Aorta (tissue), 5 donors: ENCODE measurements at regions not wholly inside any gene's neighbourhood (a gene's known extent, or its start where the extent isn't known, plus 50 kb on each side); places are given as distances from the start of the nearest gene placed in this dataset.

Experiments used
- ATAC-seq: fragments of 200-7000 bp; cut with Tn5 transposase; one replicate; pipeline ENCODE4 v1.9.1; 2022; ENCODE audit warnings: moderate library complexity; ENCODE audit not compliant: low FRiP score
- DNase-seq, 2 donors: peaks; one replicate each; pipeline ENCODE4 v3.0.0-alpha.2; 2020
- H3K27ac ChIP-seq, 2 donors: one replicate each; pipeline ENCODE4 v1.5.1; 2013; ENCODE audit warnings: low read length in 2 of 2, mild to moderate bottlenecking in 2 of 2, moderate library complexity in 2 of 2, control low read depth in 1 of 2, inconsistent platforms in 1 of 2, low read depth in 1 of 2
- H3K27me3 ChIP-seq, 2 donors: one replicate each; pipeline ENCODE4 v1.6.1; 2013; ENCODE audit warnings: control low read depth in 1 of 2, low read length in 1 of 2, mild to moderate bottlenecking in 1 of 2, moderate library complexity in 1 of 2; ENCODE audit not compliant: insufficient read depth in 2 of 2, control insufficient read depth in 1 of 2
- H3K36me3 ChIP-seq, 2 donors: one replicate each; pipeline ENCODE4 v1.6.1; 2013; ENCODE audit warnings: control low read depth in 1 of 2, low read length in 1 of 2, mild to moderate bottlenecking in 1 of 2; ENCODE audit not compliant: insufficient read depth in 2 of 2, control insufficient read depth in 1 of 2
- H3K4me1 ChIP-seq, 2 donors: one replicate each; pipeline ENCODE4 v1.6.1; 2013; ENCODE audit warnings: low read length in 2 of 2, control low read depth in 1 of 2, mild to moderate bottlenecking in 1 of 2, moderate library complexity in 1 of 2; ENCODE audit not compliant: insufficient read depth in 2 of 2, control insufficient read depth in 1 of 2
- H3K4me3 ChIP-seq, 2 donors: one replicate each; pipeline ENCODE4 v1.5.1; 2013; ENCODE audit warnings: low read length in 2 of 2, control low read depth in 1 of 2, mild to moderate bottlenecking in 1 of 2
- H3K9me3 ChIP-seq: one replicate; pipeline ENCODE4 v1.6.1; 2013; ENCODE audit warnings: mild to moderate bottlenecking, low read length; ENCODE audit not compliant: control insufficient read depth
- WGBS, 2 donors: extraction: QIAGEN DNeasy Blood & Tissue Kit; methylation state at CpG; one replicate each; pipeline ENCODE4 v1.1.7; 2013; 5-methylcytosine and 5-hydroxymethylcytosine counted together
- intact Hi-C, 2 donors: fragments of 100-400 bp; cut with DNase I; formaldehyde crosslinking; loops; one replicate each; pipeline versions ENCODE4 v1.14.2 to v1.15.0; 2022
- donor health status: healthy with polysubstance abuse.
- donor health status: Bipolar disorder and iron deficiency.
- donor health status: DM: no; HTN: no; CAD: no.
- donor health status: DM: no; HTN: no; CAD: no.
- donor health status: DM: yes; HTN: yes; CAD: no.

GRCh38 chr7:16967300-16967811 lies 85.6 kb upstream of the AGR3 start:
- H3K36me3 ChIP-seq: no peaks in the 10 kb centered on the region
- 3 to 8% methylated on average over 1 of the region's 1 CpG for WGBS, 2 donors
- H3K4me3 ChIP-seq: no peak overlapping the region
- DNase-seq: no peak
- no peaks in the 10 kb centered on the region for H3K9me3 ChIP-seq
- ATAC-seq: peak; percentile 85
- intact Hi-C loops: loop anchor here (5.0 to 10.0 kb wide), 2 partner anchors 405 to 407 kb away; no protein-coding TSS in a partner anchor
- peaks cover 3 to 6% of the 10 kb centered on the region in 2 donors for H3K4me1 ChIP-seq
- H3K27me3 ChIP-seq: no peaks in the 10 kb centered on the region
- no peak overlapping the region for H3K27ac ChIP-seq

GRCh38 chr7:16970732-16971482 lies 89.1 kb upstream of the AGR3 start:
- no peaks in the 10 kb centered on the region for H3K9me3 ChIP-seq
- no peak overlapping the region for H3K4me3 ChIP-seq
- intact Hi-C loops: no loop called here
- H3K4me1 ChIP-seq: peaks cover 3 to 6% of the 10 kb centered on the region in 2 donors
- DNase-seq (no peak), ATAC-seq (no peak)
- H3K27ac ChIP-seq: no peak overlapping the region
- H3K27me3 ChIP-seq: no peaks in the 10 kb centered on the region
- no peaks in the 10 kb centered on the region for H3K36me3 ChIP-seq
- 96 to 97% methylated on average over 9 of the region's 9 CpGs for WGBS, 2 donors

- Histone ChIP-seq H3K27me3 (no peaks in the 10 kb centered on the region), H3K36me3 (no peaks in the 10 kb centered on the region), H3K4me1 (no peaks in the 10 kb centered on the region), H3K9me3 (no peaks in the 10 kb centered on the region), H3K27ac (no peak overlapping the region), H3K4me3 (no peak overlapping the region)
- DNase-seq (no peak), ATAC-seq (no peak)
- intact Hi-C loops: no loop called here
- WGBS, 2 donors: 83 to 92% methylated on average over 1 of the region's 1 CpG
Measured at GRCh38 chr7:16975712-16976111, 93.9 kb upstream of the AGR3 start.

GRCh38 chr7:16978358-16979244 lies 96.8 kb upstream of the AGR3 start:
- intact Hi-C loops: no loop called here
- Histone ChIP-seq H3K4me3 (no peak overlapping the region), H3K27me3 (no peaks in the 10 kb centered on the region), H3K4me1 (no peaks in the 10 kb centered on the region), H3K36me3 (no peaks in the 10 kb centered on the region), H3K9me3 (no peaks in the 10 kb centered on the region), H3K27ac (no peak overlapping the region)
- whole genome bisulfite sequencing, 2 donors: 67 to 69% methylated on average over 1 of the region's 1 CpG
- no peak for DNase-seq
- no peak for ATAC-seq

GRCh38 chr7:16980539-16980938 lies 98.8 kb upstream of the AGR3 start:
- no peaks in the 10 kb centered on the region for H3K27me3 ChIP-seq
- DNase-seq (no peak), ATAC-seq (no peak)
- H3K9me3 ChIP-seq: no peaks in the 10 kb centered on the region
- intact Hi-C loops: loop anchor here (5.0 to 10.0 kb wide), 5 partner anchors 53 to 667 kb away; no protein-coding TSS in a partner anchor
- no peaks in the 10 kb centered on the region for H3K36me3 ChIP-seq
- H3K27ac ChIP-seq: no peak overlapping the region
- WGBS, 2 donors: 95 to 98% methylated on average over 4 of the region's 4 CpGs
- H3K4me1 ChIP-seq: no peaks in the 10 kb centered on the region
- H3K4me3 ChIP-seq: no peak overlapping the region

- H3K27ac ChIP-seq: no peak overlapping the region
- intact Hi-C loops: loop anchor here (5.0 to 10.0 kb wide), 5 partner anchors 55 to 665 kb away; no protein-coding TSS in a partner anchor
Measured at GRCh38 chr7:16982640-16983350, 101.0 kb upstream of the AGR3 start.

GRCh38 chr7:16984375-16984774 lies 102.6 kb upstream of the AGR3 start:
- intact Hi-C loops: loop anchor here (5.0 to 10.0 kb wide), 5 partner anchors 57 to 663 kb away; no protein-coding TSS in a partner anchor
- Histone ChIP-seq H3K27ac (no peak overlapping the region), H3K36me3 (no peaks in the 10 kb centered on the region), H3K4me3 (no peak overlapping the region), H3K4me1 (no peaks in the 10 kb centered on the region), H3K9me3 (no peaks in the 10 kb centered on the region), H3K27me3 (no peaks in the 10 kb centered on the region)
- ATAC-seq (no peak), DNase-seq (no peak)
- WGBS, 2 donors: 94 to 97% methylated on average over 2 of the region's 2 CpGs

More at GRCh38 chr7:16982640-16983350, 101.0 kb upstream of the AGR3 start:
- peak; percentile 81 for ATAC-seq
- no peak for DNase-seq
- WGBS, 2 donors: 25% methylated on average over 3 of the region's 3 CpGs
- no peaks in the 10 kb centered on the region for H3K9me3 ChIP-seq
- H3K36me3 ChIP-seq: no peaks in the 10 kb centered on the region
- no peaks in the 10 kb centered on the region for H3K27me3 ChIP-seq
- no peaks in the 10 kb centered on the region for H3K4me1 ChIP-seq
- no peak overlapping the region for H3K4me3 ChIP-seq

GRCh38 chr7:16985621-16986020 lies 103.8 kb upstream of the AGR3 start:
- DNase-seq: no peak
- intact Hi-C loops: loop anchor here (10.0 kb wide), 3 partner anchors 319 to 659 kb away; no protein-coding TSS in a partner anchor
- H3K4me1 ChIP-seq: no peaks in the 10 kb centered on the region
- no peak for ATAC-seq
- H3K27me3 ChIP-seq: no peaks in the 10 kb centered on the region
- no peak overlapping the region for H3K27ac ChIP-seq
- WGBS, 2 donors: 86 to 87% methylated on average over 1 of the region's 1 CpG
- H3K4me3 ChIP-seq: no peak overlapping the region
- H3K9me3 ChIP-seq: no peaks in the 10 kb centered on the region
- no peaks in the 10 kb centered on the region for H3K36me3 ChIP-seq
